GM23338 (cell line): ENCODE measurements at regions not wholly inside any gene's neighbourhood (a gene's known extent, or its start where the extent isn't known, plus 50 kb on each side); places are given as distances from the start of the nearest gene placed in this dataset.

Source experiments
- EZH2 ChIP-seq: fragments of 200-600 bp; sonication (generic); IDR thresholded peaks from one replicate; pipeline ENCODE4 v1.8.0; 2017; ENCODE audit warnings: antibody characterized with exemption, mild to moderate bottlenecking, low read depth; ENCODE audit not compliant: unreplicated experiment
- TF ChIP-seq, protein P1 (sequence below), 2 experiments: fragments of 200-600 bp in 1 of 2; sonication (generic) in 1 of 2; conservative IDR thresholded peaks; 2 replicates each; pipeline versions ENCODE4 v1.5.1 to v1.6.1; 2016 to 2017; ENCODE audit warnings: antibody characterized with exemption in 2 of 2, low read depth in 2 of 2, mild to moderate bottlenecking in 2 of 2, moderate library complexity in 1 of 2

DNA sequence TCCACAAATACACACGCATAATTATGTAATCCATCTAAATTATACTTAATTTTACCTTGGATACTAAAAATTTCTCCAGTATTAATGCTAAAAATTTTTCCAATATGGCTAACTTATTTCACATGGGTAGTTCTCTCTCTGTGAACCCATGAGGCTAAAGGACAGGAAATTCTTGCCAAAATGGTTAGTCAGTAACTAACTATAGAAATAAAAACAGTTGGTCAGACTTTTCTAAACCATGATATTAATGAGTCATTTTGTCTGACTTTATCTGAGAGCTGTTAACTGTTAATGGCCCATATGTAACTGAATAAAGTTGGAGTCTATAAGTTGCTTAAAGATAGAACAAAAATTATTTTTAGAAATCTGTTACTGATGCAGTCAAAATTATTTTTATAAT, 549.4 kb downstream of the TLL1 start:
- TF ChIP-seq EZH2, result no peak
- TF ChIP-seq, protein P1, sequence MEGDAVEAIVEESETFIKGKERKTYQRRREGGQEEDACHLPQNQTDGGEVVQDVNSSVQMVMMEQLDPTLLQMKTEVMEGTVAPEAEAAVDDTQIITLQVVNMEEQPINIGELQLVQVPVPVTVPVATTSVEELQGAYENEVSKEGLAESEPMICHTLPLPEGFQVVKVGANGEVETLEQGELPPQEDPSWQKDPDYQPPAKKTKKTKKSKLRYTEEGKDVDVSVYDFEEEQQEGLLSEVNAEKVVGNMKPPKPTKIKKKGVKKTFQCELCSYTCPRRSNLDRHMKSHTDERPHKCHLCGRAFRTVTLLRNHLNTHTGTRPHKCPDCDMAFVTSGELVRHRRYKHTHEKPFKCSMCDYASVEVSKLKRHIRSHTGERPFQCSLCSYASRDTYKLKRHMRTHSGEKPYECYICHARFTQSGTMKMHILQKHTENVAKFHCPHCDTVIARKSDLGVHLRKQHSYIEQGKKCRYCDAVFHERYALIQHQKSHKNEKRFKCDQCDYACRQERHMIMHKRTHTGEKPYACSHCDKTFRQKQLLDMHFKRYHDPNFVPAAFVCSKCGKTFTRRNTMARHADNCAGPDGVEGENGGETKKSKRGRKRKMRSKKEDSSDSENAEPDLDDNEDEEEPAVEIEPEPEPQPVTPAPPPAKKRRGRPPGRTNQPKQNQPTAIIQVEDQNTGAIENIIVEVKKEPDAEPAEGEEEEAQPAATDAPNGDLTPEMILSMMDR (conservative IDR thresholded peaks at IDR 0.05; ENCODE audit: low read depth in 2 of 2), result no peak
